GM19463 (cell line): ENCODE measurements at regions not wholly inside any gene's neighbourhood (a gene's known extent, or its start where the extent isn't known, plus 50 kb on each side); places are given as distances from the start of the nearest gene placed in this dataset.
"Not testable (repeated sequence)": the region's sequence is repeated elsewhere in the genome, so short reads cannot be mapped to it uniquely, and the experiment has no call there.

Source experiments
- ATAC-seq: cut with Tn5 transposase; IDR thresholded peaks from one replicate; pipeline ENCODE4 v1.9.1; 2021; ENCODE audit warnings: mild to moderate bottlenecking, moderate library complexity; ENCODE audit not compliant: unreplicated experiment

- no peak for ATAC-seq
Observed at GRCh38 chr14:39558525-39558924, 126.3 kb upstream of the FBXO33 start.

GRCh38 chr14:39555749-39556148 is 123.5 kb upstream of the FBXO33 start:
- ATAC-seq: no peak

- ATAC-seq: no peak
Observed at GRCh38 chr14:39554576-39554975, 122.3 kb upstream of the FBXO33 start.

- no peak for ATAC-seq
Observed at GRCh38 chr14:39548358-39548757, 116.1 kb upstream of the FBXO33 start.

- no peak for ATAC-seq
Observed at GRCh38 chr14:39547845-39548244, 115.6 kb upstream of the FBXO33 start.

GRCh38 chr14:39505812-39506211 is 73.6 kb upstream of the FBXO33 start:
- ATAC-seq: no peak

- no peak for ATAC-seq
Observed at GRCh38 chr14:39500253-39500652, 68.0 kb upstream of the FBXO33 start.

GRCh38 chr14:39499514-39499913 is 67.3 kb upstream of the FBXO33 start:
- ATAC-seq: no peak

GRCh38 chr14:39497677-39498076 is 65.4 kb upstream of the FBXO33 start:
- ATAC-seq: not testable (repeated sequence)

GRCh38 chr14:39492267-39492666 is 60.0 kb upstream of the FBXO33 start:
- ATAC-seq: no peak

GRCh38 chr14:39491134-39491571 is 58.9 kb upstream of the FBXO33 start:
- ATAC-seq: no peak

GRCh38 chr14:39488600-39488999 is 56.4 kb upstream of the FBXO33 start:
- no peak for ATAC-seq

- ATAC-seq: no peak
Observed at GRCh38 chr14:39483682-39484081, 51.4 kb upstream of the FBXO33 start.
